ENCODE measurements at regions not wholly inside any gene's neighbourhood (a gene's known extent, or its start where the extent isn't known, plus 50 kb on each side); places are given as distances from the start of the nearest gene placed in this dataset.

GRCh38 chr3:72494130-72494529 lies 354.1 kb downstream of the SHQ1 start:
- POLR2A ChIA-PET, result no interaction called here
- Histone ChIP-seq H3K4me3 (no peak overlapping the region), H3K27ac (no peak overlapping the region), H3K4me1 (0 out of 3 replicates have a peak, but pooled peaks cover 4% of the 10 kb centered on the region), H3K4me2 (no peak overlapping the region), H3K9me3 (peaks cover 9% of the 10 kb centered on the region; the same call in 2 of the 3 replicates)
- ATAC-seq (no peak), DNase-seq (ENCODE audit: low read depth in 1 of 2, low spot score in 1 of 2) (no peak), FAIRE-seq (no peak)
- WGBS (ENCODE audit: missing lambda C conversion rate), result 58% methylated on average over 4 of the region's 4 CpGs
- TF ChIP-seq POLR2A (IDR thresholded peaks at IDR 0.05; ENCODE audit: low read length), result no peak
- no peak for TF ChIP-seq SREBF2 (IDR thresholded peaks at IDR 0.05)
- TF ChIP-seq CEBPB (IDR thresholded peaks at IDR 0.05), result no peak
- TF ChIP-seq JUNB (IDR thresholded peaks at IDR 0.05), result no peak
- no peak for TF ChIP-seq RNF2 (IDR thresholded peaks at IDR 0.05; ENCODE audit: borderline replicate concordance, low read depth)
- TF ChIP-seq EP300 (IDR thresholded peaks at IDR 0.05), result no peak
- no peak for TF ChIP-seq HES2 (IDR thresholded peaks at IDR 0.05)
- no peak for TF ChIP-seq CTCF (IDR thresholded peaks at IDR 0.05)
- CTCF ChIA-PET, result interaction anchor here (1.3 kb wide), 1 partner anchor 17 kb away, joined by 3 read pairs; no protein-coding TSS in a partner anchor

- TF ChIP-seq KDM1A (IDR thresholded peaks at IDR 0.05; ENCODE audit: low read depth) (no peak), HDAC2 (IDR thresholded peaks at IDR 0.05) (no peak), HOXB5 (CRISPR knock-in tag; IDR thresholded peaks at IDR 0.05) (no peak), NPAS2 (CRISPR knock-in tag; IDR thresholded peaks at IDR 0.05; ENCODE audit: borderline replicate concordance) (no peak), RFX5 (IDR thresholded peaks at IDR 0.05) (no peak), NFE2L2 (conservative IDR thresholded peaks at IDR 0.05; ENCODE audit: low read length) (no peak), E2F6 (IDR thresholded peaks at IDR 0.05; ENCODE audit: borderline replicate concordance, low read depth) (no peak), SREBF2 (IDR thresholded peaks at IDR 0.05) (no peak), ZC3H11A (IDR thresholded peaks at IDR 0.05) (no peak), CHD4 (IDR thresholded peaks at IDR 0.05; ENCODE audit: borderline replicate concordance) (no peak), USF2 (IDR thresholded peaks at IDR 0.05) (no peak), EP300 (IDR thresholded peaks at IDR 0.05) (no peak), POLR2A (IDR thresholded peaks at IDR 0.05; ENCODE audit: low read length) (no peak), CHD2 (IDR thresholded peaks at IDR 0.05; ENCODE audit: low read length, partially characterized antibody) (no peak), RCOR1 (IDR thresholded peaks at IDR 0.05; ENCODE audit: low read depth, low read length) (no peak), BCL3 (IDR thresholded peaks at IDR 0.05) (no peak), JUNB (IDR thresholded peaks at IDR 0.05) (no peak), CTCF (IDR thresholded peaks at IDR 0.05) (no peak)
- Histone ChIP-seq H3K9me3 (peaks cover 9% of the 10 kb centered on the region; the same call in 2 of the 3 replicates), H3K4me3 (no peak overlapping the region), H3K4me2 (no peak overlapping the region), H3K27ac (no peak overlapping the region), H3K4me1 (peaks cover 18% of the 10 kb centered on the region)
- ATAC-seq, result peak; percentile 38 to 46; a peak in 2 of 6 replicates
- ChIA-PET POLR2A (no interaction called here), CTCF (no interaction called here)
- DNase-seq (ENCODE audit: low read depth in 1 of 2, low spot score in 1 of 2), result no peak
- FAIRE-seq, result no peak
- WGBS (ENCODE audit: missing lambda C conversion rate), result 56% methylated on average over 2 of the region's 2 CpGs
Measured at GRCh38 chr3:72492240-72492639, 356.0 kb downstream of the SHQ1 start.
